HepG2 (cell line): ENCODE measurements at regions not wholly inside any gene's neighbourhood (a gene's known extent, or its start where the extent isn't known, plus 50 kb on each side); places are given as distances from the start of the nearest gene placed in this dataset.
"Not testable (repeated sequence)": the region's sequence is repeated elsewhere in the genome, so short reads cannot be mapped to it uniquely, and the experiment has no call there.

Source experiments
- ATAC-seq: fragments of 200-7000 bp; cut with Tn5 transposase; 3 replicates; pipeline ENCODE4 v1.9.1; 2020; ENCODE audit warnings: mild to moderate bottlenecking, moderate library complexity
- BruUV-seq: library from RNA; stranded (reverse); fragments of 400-500 nt; replicated peaks from 2 replicates; lab custom pipeline; 2021; lab: Mats Ljungman, UMichigan
- CTCF ChIA-PET: fragments of 300-600 bp; formaldehyde crosslinking; extraction: SDS; loops from one replicate; lab custom pipeline; 2021; ENCODE audit warnings: low total read pairs, inconsistent platforms, low intra/inter-chr PET ratio; lab: Yijun Ruan, JAX
- POLR2A ChIA-PET: fragments of 350-600 bp; sonication (Branson Sonifier 250); formaldehyde crosslinking; loops from one replicate; lab custom pipeline; 2020; ENCODE audit warnings: antibody characterized with exemption, inconsistent platforms; lab: Yijun Ruan, JAX
- DNase-seq: peaks from one replicate; pipeline ENCODE4 v3.0.0-alpha.2; 2015; ENCODE audit warnings: low spot score
- FAIRE-seq: peaks from 3 replicates; lab custom pipeline; 2011; peaks lifted over from hg19 to GRCh38; lab: Jason Lieb, UNC
- H2AFZ ChIP-seq: one replicate; pipeline ENCODE4 v1.6.1; 2011; ENCODE audit warnings: low read length, inconsistent platforms
- H3K27ac ChIP-seq: fragments of 300-600 bp; 3 replicates; pipeline ENCODE4 v1.8.0; 2011; ENCODE audit warnings: mixed run types, mild to moderate bottlenecking, mixed read lengths, low read length, inconsistent platforms; ENCODE audit not compliant: insufficient read depth; ENCODE audit errors: extremely low read length
- H3K27me3 ChIP-seq, 2 experiments: fragments of 200-600 bp in 1 of 2; 2 replicates in 1 of 2; 3 replicates in 1 of 2; pipeline versions ENCODE4 v1.6.0 to v1.8.0; 2011; ENCODE audit warnings: low read length in 2 of 2, mild to moderate bottlenecking in 2 of 2, moderate library complexity in 2 of 2, inconsistent platforms in 1 of 2; ENCODE audit not compliant: insufficient read depth in 2 of 2, control insufficient read depth in 1 of 2
- H3K36me3 ChIP-seq, 2 experiments: fragments of 200-600 bp in 1 of 2; replicated peaks in 1 of 2; 2 replicates in 1 of 2; 3 replicates in 1 of 2; pipeline versions ENCODE4 v1.5.1 to v1.8.0; 2011; ENCODE audit warnings: low read length in 2 of 2, inconsistent platforms in 1 of 2; ENCODE audit not compliant: insufficient read depth in 2 of 2, control insufficient read depth in 1 of 2
- H3K4me1 ChIP-seq: 2 replicates; pipeline ENCODE4 v1.5.1; 2012; ENCODE audit warnings: low read length, inconsistent platforms; ENCODE audit not compliant: insufficient read depth
- H3K4me2 ChIP-seq: 2 replicates; pipeline ENCODE4 v1.6.0; 2011; ENCODE audit warnings: low read depth, low read length, inconsistent platforms
- H3K4me3 ChIP-seq, 3 experiments: fragments of 200-600 bp in 1 of 3; sonication (generic), shearing (Covaris generic) in 1 of 3; replicated peaks in 1 of 3; 2 replicates each; pipeline ENCODE4 v1.5.1; 2011 to 2016; ENCODE audit warnings: low read length in 3 of 3, inconsistent platforms in 2 of 3, low read depth in 2 of 3, mild to moderate bottlenecking in 2 of 3, control low read depth in 1 of 3, mixed read lengths in 1 of 3; ENCODE audit not compliant: insufficient read depth in 1 of 3
- H3K79me2 ChIP-seq: one replicate; pipeline ENCODE4 v1.6.1; 2011; ENCODE audit warnings: low read length, inconsistent platforms; ENCODE audit not compliant: insufficient read depth
- H3K9ac ChIP-seq: 2 replicates; pipeline ENCODE4 v1.6.0; 2011; ENCODE audit warnings: mild to moderate bottlenecking, low read depth, low read length, inconsistent platforms; ENCODE audit not compliant: insufficient read depth
- H3K9me3 ChIP-seq: 2 replicates; pipeline ENCODE4 v1.5.1; 2012; ENCODE audit warnings: mild to moderate bottlenecking, low read length
- H4K20me1 ChIP-seq: 2 replicates; pipeline ENCODE4 v1.6.0; 2011; ENCODE audit warnings: inconsistent platforms, mild to moderate bottlenecking, low read length, moderate library complexity; ENCODE audit not compliant: insufficient read depth
- BHLHE40 ChIP-seq: IDR thresholded peaks from 2 replicates; pipeline ENCODE4 v1.6.1; 2011; ENCODE audit warnings: low read length, improper control_type of control experiment
- EP300 ChIP-seq, 3 experiments: sonication (generic) in 1 of 3; formaldehyde crosslinking in 1 of 3; IDR thresholded peaks; 2 replicates each; pipeline versions ENCODE4 v1.5.1 to v1.6.1; 2011 to 2020; ENCODE audit warnings: low read depth in 2 of 3, low read length in 2 of 3, borderline replicate concordance in 1 of 3, improper control_type of control experiment in 1 of 3, mild to moderate bottlenecking in 1 of 3, missing genetic modification reagents in 1 of 3, moderate library complexity in 1 of 3
- FOSL2 ChIP-seq: sonication (generic); formaldehyde crosslinking; IDR thresholded peaks from 2 replicates; pipeline ENCODE4 v1.4.0; 2020; ENCODE audit warnings: missing genetic modification reagents
- MAF1 ChIP-seq: sonication (generic); formaldehyde crosslinking; IDR thresholded peaks from 2 replicates; pipeline ENCODE4 v1.5.0; 2020; ENCODE audit warnings: missing genetic modification reagents, borderline replicate concordance
- MNT ChIP-seq: fragments of 450-650 bp; IDR thresholded peaks from 2 replicates; pipeline ENCODE4 v1.6.1; 2016
- ZNF562 ChIP-seq: sonication (generic); formaldehyde crosslinking; IDR thresholded peaks from 2 replicates; pipeline ENCODE4 v1.8.0; 2022; ENCODE audit warnings: missing genetic modification reagents, borderline replicate concordance
- WGBS: methylation state at CpG from one replicate; pipeline ENCODE4 v1.1.6; 2017; ENCODE audit warnings: low lambda C conversion rate; 5-methylcytosine and 5-hydroxymethylcytosine counted together
- in situ Hi-C: cut with HindIII; loops from 2 replicates; pipeline ENCODE4 v1.10.0; 2017; ENCODE audit warnings: low pct_unique_long_range_greater_than_20kb; ENCODE audit not compliant: extremely low pct_ligation_motif_present
- intact Hi-C: fragments of 100-400 bp; cut with micrococcal nuclease; formaldehyde crosslinking; loops from one replicate; pipeline ENCODE4 v1.10.0; 2022; ENCODE audit not compliant: unreplicated experiment

- TF ChIP-seq EP300 (IDR thresholded peaks at IDR 0.05; ENCODE audit: low read depth in 2 of 2, low read length in 2 of 2): no peak
- no peak for TF ChIP-seq EP300 (CRISPR knock-in tag; IDR thresholded peaks at IDR 0.05; ENCODE audit: borderline replicate concordance)
- TF ChIP-seq, all 625 proteins: peak for 0
These were observed 56.5 kb upstream of the PPARGC1A start (continued) for GRCh38 chr4:23946299-23946698.

- Histone ChIP-seq H3K27me3 (peaks cover 0 to 7% of the 10 kb centered on the region in 2 experiments; a peak in 2 of 5 replicates), H4K20me1 (no peaks in the 10 kb centered on the region), H2AFZ (peak overlapping the region; percentile 52), H3K27ac (no peak overlapping the region), H3K9me3 (no peaks in the 10 kb centered on the region), H3K79me2 (no peaks in the 10 kb centered on the region), H3K36me3 (no peaks in the 10 kb centered on the region), H3K4me3 (no peak overlapping the region), H3K4me2 (no peak overlapping the region), H3K9ac (no peak overlapping the region), H3K4me1 (no peaks in the 10 kb centered on the region)
- FAIRE-seq (no peak), DNase-seq (peak; percentile 10), ATAC-seq (no peak)
- ChIA-PET POLR2A (no interaction called here), CTCF (no interaction called here)
- WGBS: 23% methylated on average over 6 of the region's 6 CpGs
- BruUV-seq: no TSS peak
- TF ChIP-seq BHLHE40: peak; percentile 46
- TF ChIP-seq MNT: 0 out of 2 replicates have a peak, but pooled peaks have one; percentile 8
- TF ChIP-seq MAF1 (CRISPR knock-in tag): no peak
- no peak for TF ChIP-seq ZNF562 (CRISPR knock-in tag)
- peak; percentile 68 for TF ChIP-seq FOSL2
- in situ Hi-C loops (no loop called here), intact Hi-C loops (no loop called here)
These were observed 55.7 kb upstream of the PPARGC1A start for GRCh38 chr4:23945451-23946017.

- WGBS: 39% methylated on average over 3 of the region's 3 CpGs
- not testable (repeated sequence) for H3K4me1 ChIP-seq, FAIRE-seq
These were observed 54.7 kb upstream of the PPARGC1A start for GRCh38 chr4:23944556-23944955.

More at GRCh38 chr4:23944556-23944955, 54.7 kb upstream of the PPARGC1A start:
- H4K20me1 ChIP-seq, H3K79me2 ChIP-seq, DNase-seq, POLR2A ChIA-PET, H2AFZ ChIP-seq, CTCF ChIA-PET, H3K4me2 ChIP-seq, H3K4me3 ChIP-seq, BruUV-seq, in situ Hi-C loops, intact Hi-C loops, ATAC-seq, H3K27ac ChIP-seq, H3K27me3 ChIP-seq, H3K9ac ChIP-seq, H3K36me3 ChIP-seq, H3K9me3 ChIP-seq: not testable (repeated sequence)
